Immature natural killer cell (primary cell): ENCODE measurements at regions not wholly inside any gene's neighbourhood (a gene's known extent, or its start where the extent isn't known, plus 50 kb on each side); places are given as distances from the start of the nearest gene placed in this dataset.

Source experiments
- DNase-seq, 3 donors: peaks; one replicate each; pipeline ENCODE4 v3.0.0; 2022; ENCODE audit warnings: mixed read lengths in 1 of 3
- H3K27ac Mint-ChIP-seq, 6 donors: one replicate each; pipeline ENCODE4 v1.8.0; 2020; ENCODE audit warnings: mixed read lengths in 6 of 6, mild to moderate bottlenecking in 5 of 6, inconsistent platforms in 4 of 6, moderate library complexity in 3 of 6
- H3K27me3 Mint-ChIP-seq, 3 donors: one replicate each; pipeline ENCODE4 v1.8.0; 2020 to 2021; ENCODE audit warnings: low read depth in 3 of 3, mild to moderate bottlenecking in 3 of 3, mixed read lengths in 3 of 3, moderate library complexity in 3 of 3, inconsistent platforms in 1 of 3
- H3K36me3 Mint-ChIP-seq, 3 donors: one replicate each; pipeline ENCODE4 v1.8.0; 2020; ENCODE audit warnings: mixed read lengths in 3 of 3, inconsistent platforms in 2 of 3, mild to moderate bottlenecking in 2 of 3
- H3K4me1 Mint-ChIP-seq, 2 donors: one replicate each; pipeline ENCODE4 v1.8.0; 2020; ENCODE audit warnings: inconsistent platforms in 2 of 2, mild to moderate bottlenecking in 2 of 2, mixed read lengths in 2 of 2, moderate library complexity in 1 of 2
- H3K4me3 Mint-ChIP-seq, 5 donors: one replicate each; pipeline ENCODE4 v1.8.0; 2020; ENCODE audit warnings: mild to moderate bottlenecking in 5 of 5, mixed read lengths in 5 of 5, inconsistent platforms in 3 of 5, moderate library complexity in 3 of 5
- H3K9me3 Mint-ChIP-seq, 6 donors: one replicate each; pipeline ENCODE4 v1.8.0; 2020; ENCODE audit warnings: mild to moderate bottlenecking in 6 of 6, mixed read lengths in 6 of 6, inconsistent platforms in 4 of 6, moderate library complexity in 3 of 6

DNA sequence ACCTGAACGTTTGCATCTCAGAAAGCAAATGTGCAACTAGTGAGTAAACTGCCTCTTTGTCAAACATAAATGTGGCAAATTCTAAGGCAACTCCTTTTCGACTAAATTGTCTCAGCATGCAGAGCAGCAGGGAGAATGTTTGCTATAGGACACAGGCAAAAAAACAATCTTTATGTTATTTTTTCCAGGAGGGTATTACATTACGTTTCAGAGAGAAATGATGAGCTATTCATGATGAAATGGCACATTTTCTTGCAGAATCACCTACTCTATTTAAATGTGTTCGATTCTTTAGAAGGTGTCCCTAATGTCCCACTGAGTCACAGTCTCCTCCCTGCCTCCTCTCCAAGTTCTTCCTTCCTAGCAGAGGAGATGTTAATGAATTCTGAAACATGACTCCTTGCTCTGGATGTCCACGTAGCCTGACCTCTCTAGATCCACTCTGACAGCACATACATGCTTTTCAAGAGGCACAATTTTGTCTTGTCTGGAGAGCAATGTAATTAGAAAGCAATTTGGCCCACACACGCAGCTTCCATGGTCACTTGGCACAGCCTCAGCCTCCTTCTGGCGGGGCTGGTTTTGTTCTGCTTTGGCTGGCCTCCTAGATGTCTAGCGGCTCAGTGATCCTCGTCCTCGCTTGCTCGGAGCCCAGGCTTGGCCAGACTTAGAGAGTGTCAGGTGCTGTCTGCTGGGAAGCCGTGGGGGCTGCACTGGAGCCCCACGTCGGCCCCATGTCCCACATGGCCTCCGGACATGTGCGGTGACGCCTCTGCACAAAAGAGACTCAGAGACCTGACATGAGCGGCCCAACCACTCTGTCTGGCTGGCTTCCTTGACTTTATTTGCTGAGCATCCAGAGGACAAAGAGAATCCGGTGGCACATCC is 125.7 kb upstream of the ZNF438 start:
- Mint-ChIP-seq H3K36me3 (no peaks in the 10 kb centered on the region), H3K27me3 (peaks cover 0 to 2% (median 2%) of the 10 kb centered on the region in 3 donors), H3K27ac (no peak overlapping the region), H3K4me3 (no peak overlapping the region), H3K9me3 (peaks cover 0 to 2% (median 0%) of the 10 kb centered on the region in 6 donors), H3K4me1 (no peaks in the 10 kb centered on the region)
- DNase-seq, result no peak

DNA sequence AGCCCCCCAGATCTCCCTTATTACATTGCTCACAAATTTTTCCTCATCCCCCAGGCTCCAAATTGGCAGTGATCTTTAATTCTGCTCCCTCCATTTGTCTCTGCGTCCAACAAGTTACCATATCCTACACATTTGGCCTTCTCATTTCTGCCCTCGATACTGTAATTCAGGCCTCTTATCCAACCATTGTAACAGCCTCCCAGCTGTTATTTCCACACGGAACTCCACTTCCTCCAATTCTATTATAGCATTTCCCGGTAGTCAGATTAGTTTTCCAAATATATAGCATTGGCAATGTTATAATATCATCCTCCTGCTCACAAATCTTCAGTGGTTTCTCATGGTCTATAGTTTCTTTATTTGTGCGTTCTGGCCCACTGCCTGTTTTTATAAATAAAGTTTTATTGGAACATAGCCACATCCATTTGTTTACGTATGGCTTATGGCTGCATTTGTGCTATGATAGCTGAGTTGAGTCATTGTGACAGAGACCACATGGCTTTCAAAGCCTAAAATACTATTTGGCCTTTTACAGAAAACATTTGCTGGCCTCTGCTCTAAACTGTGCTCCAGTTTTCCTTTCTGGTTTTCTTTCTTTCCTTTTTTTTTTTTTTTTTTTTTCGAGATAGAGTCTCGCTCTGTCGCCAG is 126.5 kb upstream of the ZNF438 start:
- H3K27ac Mint-ChIP-seq, result no peak overlapping the region
- H3K4me3 Mint-ChIP-seq, result no peak overlapping the region
- DNase-seq, result no peak
- H3K4me1 Mint-ChIP-seq, result no peaks in the 10 kb centered on the region
- peaks cover 0 to 3% (median 2%) of the 10 kb centered on the region in 3 donors for H3K27me3 Mint-ChIP-seq
- no peaks in the 10 kb centered on the region for H3K36me3 Mint-ChIP-seq
- H3K9me3 Mint-ChIP-seq, result peaks cover 0 to 2% (median 0%) of the 10 kb centered on the region in 6 donors

DNA sequence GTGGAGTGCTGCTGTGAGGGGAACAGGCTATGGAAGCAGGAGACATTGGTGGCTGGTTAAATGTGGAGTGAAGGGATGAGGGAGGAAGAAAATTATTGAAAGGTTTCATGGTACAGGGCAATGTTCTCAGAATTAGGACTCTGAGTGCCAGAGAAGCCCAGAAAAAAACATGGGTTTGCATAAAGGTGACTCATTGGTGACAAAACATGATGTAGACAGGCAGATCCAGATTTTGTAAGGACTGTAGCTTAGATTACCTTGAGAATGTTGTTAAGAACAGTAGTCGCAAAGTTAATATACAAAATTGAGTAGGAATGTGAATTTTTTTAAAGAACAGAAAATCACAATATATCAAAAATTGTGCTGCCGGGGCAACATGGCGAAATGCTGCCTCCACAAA is 134.9 kb upstream of the ZNF438 start:
- Mint-ChIP-seq H3K4me3 (no peak overlapping the region), H3K9me3 (peaks cover 0 to 2% (median 0%) of the 10 kb centered on the region in 6 donors), H3K27me3 (peaks cover 1 to 7% (median 2%) of the 10 kb centered on the region in 3 donors), H3K36me3 (no peaks in the 10 kb centered on the region), H3K4me1 (no peaks in the 10 kb centered on the region), H3K27ac (no peak overlapping the region)
- DNase-seq, result no peak

DNA sequence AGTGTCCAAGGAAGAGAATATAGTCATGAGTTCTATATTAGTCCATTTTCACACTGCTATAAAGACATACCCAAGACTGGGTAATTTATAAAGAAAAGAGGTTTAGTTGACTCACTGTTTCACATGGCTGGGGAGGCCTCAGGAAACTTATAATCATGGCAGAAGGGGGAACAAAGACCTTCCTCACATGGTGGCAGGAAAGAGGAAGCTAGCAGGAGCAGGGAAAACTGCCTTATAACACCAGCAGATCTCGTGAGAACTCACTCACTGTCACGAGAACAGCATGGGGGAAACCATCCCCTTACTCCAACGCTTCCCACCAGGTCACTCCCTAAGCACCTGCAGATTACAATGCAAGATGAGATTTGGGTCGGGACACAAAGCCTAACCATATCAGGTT is 139.0 kb upstream of the ZNF438 start:
- no peak overlapping the region for H3K27ac Mint-ChIP-seq
- no peak overlapping the region for H3K4me3 Mint-ChIP-seq
- DNase-seq, result no peak
- H3K36me3 Mint-ChIP-seq, result peaks cover 0 to 5% (median 4%) of the 10 kb centered on the region in 3 donors
- peaks cover 2 to 7% (median 3%) of the 10 kb centered on the region in 3 donors for H3K27me3 Mint-ChIP-seq
- H3K4me1 Mint-ChIP-seq, result no peaks in the 10 kb centered on the region
- H3K9me3 Mint-ChIP-seq, result peaks cover 0 to 13% (median 7%) of the 10 kb centered on the region in 6 donors

DNA sequence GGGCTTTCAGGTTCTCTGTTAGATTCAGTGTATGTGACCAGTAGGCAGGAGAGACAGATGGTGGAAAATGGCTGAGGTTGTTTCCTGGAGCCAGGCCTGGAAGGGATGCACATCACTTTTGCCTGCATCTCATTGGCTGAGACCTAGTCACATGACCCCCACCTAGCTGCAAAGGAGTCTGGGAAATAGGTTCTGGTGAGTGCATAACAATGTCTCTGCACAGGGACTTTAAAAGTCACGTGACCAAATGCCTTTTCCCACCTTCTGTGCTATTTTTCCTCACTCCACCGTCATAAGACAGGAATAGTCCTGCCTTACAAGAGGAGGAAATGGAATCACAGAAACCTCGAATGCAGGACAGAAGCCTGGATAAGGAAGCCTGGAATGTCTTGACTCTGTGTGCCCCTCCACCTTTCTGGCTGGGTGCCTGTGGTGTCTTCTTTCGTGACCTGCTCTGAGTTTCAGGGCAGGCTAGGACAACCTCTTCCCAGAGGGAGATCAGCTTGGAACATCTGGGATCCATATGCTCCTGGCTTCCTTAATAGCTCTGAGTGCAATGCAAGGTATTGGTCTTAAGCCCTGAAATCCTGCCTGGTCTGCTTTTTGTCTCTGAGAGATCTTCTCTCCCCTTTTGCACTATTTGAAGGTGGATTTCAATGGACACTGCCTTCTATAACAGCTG is 139.9 kb upstream of the ZNF438 start:
- Mint-ChIP-seq H3K27ac (no peak overlapping the region), H3K36me3 (peaks cover 0 to 7% (median 4%) of the 10 kb centered on the region in 3 donors), H3K4me3 (no peak overlapping the region), H3K27me3 (peaks cover 2 to 7% (median 3%) of the 10 kb centered on the region in 3 donors), H3K9me3 (peaks cover 0 to 14% (median 9%) of the 10 kb centered on the region in 6 donors), H3K4me1 (no peaks in the 10 kb centered on the region)
- no peak for DNase-seq

DNA sequence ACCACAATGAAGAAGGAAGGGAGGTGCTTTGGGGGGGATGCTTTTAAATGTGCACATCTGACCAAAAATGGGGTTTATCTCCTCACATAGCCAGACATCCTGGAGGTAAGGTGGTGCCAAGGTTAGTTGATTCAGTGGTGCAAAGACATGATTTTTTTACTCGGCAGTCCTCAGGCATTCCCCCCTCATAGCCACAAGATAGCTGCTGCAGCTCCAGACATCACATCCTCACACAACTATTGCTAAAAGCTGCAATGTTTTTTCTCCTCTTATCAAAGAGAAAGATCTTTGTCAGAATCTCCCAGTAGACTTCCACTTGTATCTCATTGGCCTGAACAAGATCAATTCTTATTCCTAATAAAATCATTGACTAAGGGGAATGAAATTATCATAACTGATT is 141.3 kb upstream of the ZNF438 start:
- Mint-ChIP-seq H3K9me3 (peaks cover 0 to 14% (median 9%) of the 10 kb centered on the region in 6 donors), H3K4me3 (no peak overlapping the region)

DNA sequence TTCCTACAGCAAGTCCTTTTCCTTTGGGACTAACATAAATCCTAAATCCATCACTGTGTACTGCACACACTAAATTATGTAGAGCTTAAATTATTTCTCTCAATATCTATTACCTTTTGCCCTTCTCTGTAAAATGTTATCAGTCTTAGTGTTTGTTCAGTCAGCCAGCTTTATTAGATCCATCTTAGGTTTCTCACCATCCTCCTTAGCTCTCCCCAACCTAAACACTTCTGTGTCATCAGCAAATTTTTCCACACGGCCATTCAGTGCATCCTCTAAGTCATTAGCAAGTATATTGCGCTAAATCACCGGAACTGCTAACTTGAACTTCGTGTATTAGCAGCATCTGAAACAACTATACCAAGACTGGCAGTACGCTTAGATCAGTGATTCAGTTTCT is 142.1 kb upstream of the ZNF438 start:
- Mint-ChIP-seq H3K4me3 (no peak overlapping the region), H3K9me3 (peaks cover 0 to 14% (median 9%) of the 10 kb centered on the region in 6 donors), H3K27me3 (peaks cover 2 to 6% (median 3%) of the 10 kb centered on the region in 3 donors), H3K36me3 (peaks cover 0 to 7% (median 4%) of the 10 kb centered on the region in 3 donors), H3K27ac (no peak overlapping the region), H3K4me1 (no peaks in the 10 kb centered on the region)
- DNase-seq, result no peak

More for the DNA sequence above, 141.3 kb upstream of the ZNF438 start:
- Mint-ChIP-seq H3K4me1 (no peaks in the 10 kb centered on the region), H3K36me3 (peaks cover 0 to 7% (median 4%) of the 10 kb centered on the region in 3 donors), H3K27ac (no peak overlapping the region), H3K27me3 (peaks cover 2 to 6% (median 3%) of the 10 kb centered on the region in 3 donors)
- DNase-seq, result no peak

DNA sequence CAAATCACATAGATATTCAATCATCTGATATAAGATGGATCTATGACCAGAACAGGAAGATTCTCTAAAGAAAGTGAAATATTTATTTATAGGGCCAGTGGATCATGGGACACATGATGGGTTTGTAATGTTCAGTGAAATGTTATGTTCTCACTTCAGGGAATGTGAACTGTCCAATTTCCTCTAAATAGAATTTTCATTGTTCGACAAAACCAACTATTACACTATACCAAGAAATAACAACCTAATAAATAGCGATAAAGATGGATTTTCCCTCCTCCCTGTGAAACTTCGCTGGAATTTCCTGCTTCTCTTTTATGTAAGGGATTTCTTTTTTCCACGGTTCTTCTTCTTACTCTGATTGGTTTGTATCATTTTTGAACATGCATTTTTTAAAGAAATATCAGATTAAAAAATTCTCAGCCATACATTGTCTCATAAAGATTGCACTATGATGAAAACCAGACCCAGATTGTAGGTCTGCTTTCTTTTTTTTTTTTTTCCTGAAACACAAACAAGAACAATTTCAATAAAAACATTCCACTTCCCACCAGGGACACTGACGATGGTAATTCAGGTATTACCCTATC is 139.8 kb upstream of the ZEB1 start:
- Mint-ChIP-seq H3K4me1 (no peaks in the 10 kb centered on the region), H3K4me3 (no peak overlapping the region), H3K27me3 (peaks cover 0 to 6% (median 2%) of the 10 kb centered on the region in 3 donors), H3K9me3 (peaks cover 0 to 14% (median 7%) of the 10 kb centered on the region in 6 donors), H3K36me3 (peaks cover 0 to 7% (median 4%) of the 10 kb centered on the region in 3 donors), H3K27ac (no peak overlapping the region)
- no peak for DNase-seq

DNA sequence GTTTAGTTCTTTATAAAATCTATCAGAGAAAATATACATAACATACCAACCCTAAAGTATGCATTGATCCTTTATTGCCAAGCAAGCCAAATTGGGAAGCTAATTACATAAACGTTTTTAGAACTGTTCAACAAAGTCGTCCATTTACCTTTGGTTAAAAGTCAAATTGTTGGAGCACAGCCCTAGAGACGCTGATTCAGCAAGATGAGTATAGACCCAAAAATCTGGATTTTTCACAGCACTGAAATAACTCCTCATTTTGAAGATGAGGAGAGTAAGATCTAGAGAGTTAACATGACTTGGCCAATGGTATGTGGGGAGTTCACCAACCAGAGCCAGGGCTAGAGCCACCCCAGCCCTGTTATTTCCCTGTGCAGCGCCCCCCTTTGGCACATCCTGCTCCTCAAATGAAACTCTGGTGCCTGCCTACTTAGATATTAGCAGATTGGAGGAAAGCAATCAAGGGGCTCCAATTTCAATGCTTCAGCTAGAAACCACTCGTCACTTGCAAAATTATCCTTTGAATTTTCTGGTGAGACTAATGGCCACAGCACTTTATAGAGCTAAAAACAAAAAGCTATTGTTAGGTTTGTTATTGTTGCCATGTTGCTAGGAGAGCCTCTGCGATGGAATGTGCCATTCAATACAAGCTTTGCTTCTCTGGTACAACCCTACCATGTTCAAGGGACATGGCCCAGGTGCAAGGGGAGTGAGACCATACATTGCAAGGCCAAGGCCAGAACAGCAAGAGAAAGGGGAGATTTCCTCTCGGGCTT is 132.6 kb upstream of the ZEB1 start:
- no peaks in the 10 kb centered on the region for H3K9me3 Mint-ChIP-seq
- no peaks in the 10 kb centered on the region for H3K4me1 Mint-ChIP-seq
- H3K27ac Mint-ChIP-seq, result no peak overlapping the region
- H3K27me3 Mint-ChIP-seq, result peaks cover 0 to 2% (median 0%) of the 10 kb centered on the region in 3 donors
- no peak for DNase-seq
- no peaks in the 10 kb centered on the region for H3K36me3 Mint-ChIP-seq
- no peak overlapping the region for H3K4me3 Mint-ChIP-seq

DNA sequence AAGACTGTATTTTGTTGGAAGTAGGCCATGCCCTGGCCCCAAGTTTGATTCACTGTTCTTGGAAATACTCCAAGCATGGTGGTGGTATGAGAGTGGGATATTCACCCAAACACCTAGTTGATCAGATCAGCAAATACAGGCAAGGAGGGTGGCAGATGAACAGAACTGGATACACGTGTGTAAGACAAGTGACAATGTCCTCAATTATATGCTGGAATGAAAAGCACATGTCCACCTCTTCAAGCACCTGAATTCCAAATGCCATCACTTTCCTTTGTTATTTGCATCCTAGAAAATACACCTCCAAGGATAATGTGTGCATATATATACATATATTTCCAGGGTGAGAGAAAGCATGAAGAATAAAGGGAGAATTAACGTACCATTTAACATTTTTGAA is 131.8 kb upstream of the ZEB1 start:
- Mint-ChIP-seq H3K4me3 (no peak overlapping the region), H3K27me3 (peaks cover 0 to 4% (median 0%) of the 10 kb centered on the region in 3 donors), H3K36me3 (no peaks in the 10 kb centered on the region), H3K9me3 (no peaks in the 10 kb centered on the region), H3K27ac (no peak overlapping the region), H3K4me1 (no peaks in the 10 kb centered on the region)
- DNase-seq, result no peak

DNA sequence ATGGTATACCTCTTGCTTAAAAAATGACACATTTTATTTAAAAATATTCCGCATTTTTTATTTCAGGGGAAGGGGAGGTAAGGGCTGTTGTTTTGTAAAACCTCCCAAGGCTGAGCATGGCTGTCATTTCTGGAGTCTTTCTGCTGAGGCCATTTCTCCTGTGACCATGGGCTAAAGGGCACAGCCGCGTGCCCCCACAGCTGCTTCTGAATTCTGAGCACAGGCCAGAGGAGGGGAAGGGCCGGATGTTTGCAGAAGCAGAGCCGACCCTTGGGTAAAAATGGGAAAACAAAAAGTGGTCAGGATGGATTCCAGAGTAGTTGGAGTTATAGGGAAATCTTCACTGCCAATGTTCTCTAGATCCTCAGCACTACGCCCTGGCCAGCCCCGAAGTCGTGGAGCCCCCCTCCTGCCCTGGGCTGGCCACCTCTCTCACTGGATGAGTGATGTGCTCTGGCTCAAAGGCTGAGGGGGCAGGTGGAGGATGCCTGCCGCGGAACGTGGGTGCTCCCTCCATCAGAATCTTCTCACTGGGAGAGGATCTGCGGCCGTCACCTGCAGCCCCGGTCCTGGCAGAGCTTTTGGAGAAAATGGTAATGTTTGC is 131.3 kb upstream of the ZEB1 start:
- Mint-ChIP-seq H3K36me3 (no peaks in the 10 kb centered on the region), H3K4me3 (no peak overlapping the region), H3K9me3 (no peaks in the 10 kb centered on the region), H3K27ac (no peak overlapping the region), H3K4me1 (no peaks in the 10 kb centered on the region), H3K27me3 (peaks cover 0 to 4% (median under 1%) of the 10 kb centered on the region in 3 donors)
- DNase-seq, result no peak

DNA sequence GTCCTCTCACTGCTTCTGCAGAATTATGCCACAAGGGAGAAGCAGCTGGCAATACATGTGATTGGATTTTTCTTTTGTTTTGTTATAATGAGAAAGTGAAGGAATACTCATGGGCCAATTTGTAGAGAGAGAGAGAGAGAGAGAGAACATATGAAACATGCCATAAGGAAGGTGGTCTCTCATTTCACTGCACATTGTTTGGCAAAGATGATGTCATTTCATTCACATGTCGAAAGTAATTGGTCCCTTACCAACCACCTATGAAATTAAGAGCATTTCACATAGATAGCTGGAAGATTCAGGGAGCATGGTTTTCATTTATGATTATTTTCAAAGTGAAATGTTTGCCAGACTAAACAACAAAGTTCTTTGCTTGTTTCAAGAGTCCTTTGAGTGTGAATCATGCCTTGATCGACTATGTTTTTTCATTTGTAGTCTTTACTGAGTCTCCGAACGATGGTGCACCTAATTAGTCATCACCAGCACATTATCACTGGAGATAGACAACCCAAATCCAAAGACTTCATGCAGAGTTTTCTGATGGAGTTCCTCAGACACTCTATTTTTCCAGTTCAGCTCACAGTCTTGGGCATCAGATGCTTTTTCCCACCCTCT is 130.1 kb upstream of the ZEB1 start:
- no peak overlapping the region for H3K4me3 Mint-ChIP-seq
- no peaks in the 10 kb centered on the region for H3K36me3 Mint-ChIP-seq
- no peak overlapping the region for H3K27ac Mint-ChIP-seq
- no peaks in the 10 kb centered on the region for H3K4me1 Mint-ChIP-seq
- H3K27me3 Mint-ChIP-seq, result peaks cover 0 to 3% (median 2%) of the 10 kb centered on the region in 3 donors
- no peaks in the 10 kb centered on the region for H3K9me3 Mint-ChIP-seq
- no peak for DNase-seq
